ENCODE measurements at regions not wholly inside any gene's neighbourhood (a gene's known extent, or its start where the extent isn't known, plus 50 kb on each side); places are given as distances from the start of the nearest gene placed in this dataset.

DNA sequence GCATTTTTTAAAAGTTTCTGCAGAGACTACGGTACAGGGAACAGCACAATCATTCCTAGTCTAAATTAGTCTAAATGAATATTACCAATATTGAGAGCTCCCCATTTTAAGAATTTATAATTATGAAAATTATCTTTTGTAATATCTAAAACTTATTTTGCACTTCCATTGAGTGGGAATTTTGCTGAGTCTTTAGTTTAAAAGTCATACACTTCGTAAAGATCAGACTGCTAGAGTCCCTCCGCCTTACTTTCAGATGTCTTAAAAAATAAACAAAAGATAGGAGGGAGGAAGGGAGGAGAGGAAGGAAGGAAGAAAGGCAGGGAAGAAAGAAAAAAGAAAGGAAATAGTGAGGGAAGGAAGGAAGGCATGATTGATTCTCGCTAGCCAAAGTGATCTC, 278.2 kb upstream of the PRDM1 start:
- Histone ChIP-seq H3K4me3 (ENCODE audit: insufficient read depth in 1 of 2, low read depth in 1 of 2, low read length in 2 of 2) (no peak overlapping the region), H3K18ac (ENCODE audit: low read depth in 1 of 2, low read length in 2 of 2) (no peak overlapping the region), H3K36me3 (ENCODE audit: control insufficient read depth in 1 of 2, insufficient read depth in 2 of 2, low read depth in 1 of 2, low read length in 2 of 2) (no peaks in the 10 kb centered on the region), H2BK12ac (ENCODE audit: low read length in 2 of 2) (no peak overlapping the region), H2AFZ (ENCODE audit: low read depth, low read length) (no peak overlapping the region), H2AK5ac (ENCODE audit: low read length, severe bottlenecking) (no peak overlapping the region), H3K9ac (ENCODE audit: low read length) (no peak overlapping the region), H3K27me3 (ENCODE audit: control insufficient read depth in 1 of 2, insufficient read depth in 1 of 2, low read length in 2 of 2) (no peaks in the 10 kb centered on the region), H4K8ac (ENCODE audit: low read length) (no peak overlapping the region), H3K4me1 (ENCODE audit: control insufficient read depth, insufficient read depth, low read depth, low read length) (peaks cover 2% of the 10 kb centered on the region), H4K91ac (ENCODE audit: low read length) (no peak overlapping the region), H3K9me3 (ENCODE audit: control insufficient read depth, low read length) (peaks cover 5% of the 10 kb centered on the region), H2BK15ac (ENCODE audit: low read depth, poor library complexity, severe bottlenecking) (no peak overlapping the region), H3K14ac (ENCODE audit: low read length in 2 of 2) (no peak overlapping the region), H3K27ac (ENCODE audit: low read length, poor library complexity, severe bottlenecking) (no peak overlapping the region), H3K4ac (ENCODE audit: low read depth in 1 of 2, low read length in 2 of 2) (no peak overlapping the region), H3K4me2 (ENCODE audit: low read length, poor library complexity, severe bottlenecking) (no peak overlapping the region), H3K79me1 (replicated peaks; ENCODE audit: low read length, poor library complexity, severe bottlenecking) (no peaks in the 10 kb centered on the region), H2BK5ac (ENCODE audit: low read depth, low read length, poor library complexity, severe bottlenecking) (no peak overlapping the region), H2BK120ac (ENCODE audit: low read depth, low read length) (no peak overlapping the region), H3K23ac (ENCODE audit: low read length in 2 of 2) (no peak overlapping the region)
- WGBS = 83% methylated on average over 2 of the region's 4 CpGs
- DNase-seq = no peak

DNA sequence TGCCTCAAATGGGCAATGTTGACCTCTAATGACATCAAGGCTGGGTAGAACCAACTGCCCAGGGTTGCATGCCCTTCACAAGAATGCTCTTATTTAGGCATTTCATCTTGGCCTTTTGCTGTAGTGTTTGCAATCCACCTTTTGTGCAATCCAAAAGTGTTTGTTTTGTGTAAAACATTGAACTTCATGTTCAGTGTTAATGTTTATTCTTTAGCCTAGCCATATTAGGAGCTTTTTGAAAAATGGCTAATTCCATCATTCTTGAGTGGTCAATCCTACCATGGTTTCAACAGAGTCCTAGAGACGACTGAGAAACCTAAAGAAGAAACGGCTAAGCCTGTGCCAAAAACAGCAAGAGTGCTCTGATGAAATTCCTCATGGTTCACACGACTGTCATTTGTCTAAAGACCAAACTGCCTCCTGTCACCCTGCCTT, 279.6 kb upstream of the PRDM1 start:
- Histone ChIP-seq H3K36me3 (ENCODE audit: control insufficient read depth in 1 of 2, insufficient read depth in 2 of 2, low read depth in 1 of 2, low read length in 2 of 2) (no peaks in the 10 kb centered on the region), H4K8ac (ENCODE audit: low read length) (no peak overlapping the region), H3K14ac (ENCODE audit: low read length in 2 of 2) (no peak overlapping the region), H3K9ac (ENCODE audit: low read length) (no peak overlapping the region), H2AK5ac (ENCODE audit: low read length, severe bottlenecking) (no peak overlapping the region), H3K4me2 (ENCODE audit: low read length, poor library complexity, severe bottlenecking) (no peak overlapping the region), H3K27ac (ENCODE audit: low read length, poor library complexity, severe bottlenecking) (no peak overlapping the region), H3K4ac (ENCODE audit: low read depth in 1 of 2, low read length in 2 of 2) (no peak overlapping the region), H3K18ac (ENCODE audit: low read depth in 1 of 2, low read length in 2 of 2) (peak overlapping the region in 1 of 2 experiments; percentile 2), H4K91ac (ENCODE audit: low read length) (no peak overlapping the region), H2BK12ac (ENCODE audit: low read length in 2 of 2) (no peak overlapping the region), H2BK5ac (ENCODE audit: low read depth, low read length, poor library complexity, severe bottlenecking) (no peak overlapping the region), H3K23ac (ENCODE audit: low read length in 2 of 2) (no peak overlapping the region), H2BK15ac (ENCODE audit: low read depth, poor library complexity, severe bottlenecking) (no peak overlapping the region), H3K79me1 (replicated peaks; ENCODE audit: low read length, poor library complexity, severe bottlenecking) (no peaks in the 10 kb centered on the region), H3K4me1 (ENCODE audit: control insufficient read depth, insufficient read depth, low read depth, low read length) (peaks cover 2% of the 10 kb centered on the region), H3K27me3 (ENCODE audit: control insufficient read depth in 1 of 2, insufficient read depth in 1 of 2, low read length in 2 of 2) (peaks cover 0 to 5% of the 10 kb centered on the region in 2 experiments), H3K9me3 (ENCODE audit: control insufficient read depth, low read length) (peaks cover 13% of the 10 kb centered on the region), H2AFZ (ENCODE audit: low read depth, low read length) (no peak overlapping the region), H2BK120ac (ENCODE audit: low read depth, low read length) (no peak overlapping the region), H3K4me3 (ENCODE audit: insufficient read depth in 1 of 2, low read depth in 1 of 2, low read length in 2 of 2) (no peak overlapping the region)
- WGBS = 86% methylated on average over 2 of the region's 3 CpGs
- DNase-seq = peak; percentile 20

- Histone ChIP-seq H3K27me3 (ENCODE audit: control insufficient read depth in 1 of 2, insufficient read depth in 1 of 2, low read length in 2 of 2) (peaks cover 0 to 5% of the 10 kb centered on the region in 2 experiments), H3K4me3 (ENCODE audit: insufficient read depth in 1 of 2, low read depth in 1 of 2, low read length in 2 of 2) (no peak overlapping the region), H3K27ac (ENCODE audit: low read length, poor library complexity, severe bottlenecking) (no peak overlapping the region), H3K4ac (ENCODE audit: low read depth in 1 of 2, low read length in 2 of 2) (no peak overlapping the region), H2BK120ac (ENCODE audit: low read depth, low read length) (no peak overlapping the region), H3K9me3 (ENCODE audit: control insufficient read depth, low read length) (peaks cover 13% of the 10 kb centered on the region), H3K36me3 (ENCODE audit: control insufficient read depth in 1 of 2, insufficient read depth in 2 of 2, low read depth in 1 of 2, low read length in 2 of 2) (no peaks in the 10 kb centered on the region), H4K8ac (ENCODE audit: low read length) (no peak overlapping the region), H3K14ac (ENCODE audit: low read length in 2 of 2) (no peak overlapping the region), H2BK15ac (ENCODE audit: low read depth, poor library complexity, severe bottlenecking) (no peak overlapping the region), H3K4me1 (ENCODE audit: control insufficient read depth, insufficient read depth, low read depth, low read length) (peaks cover under 1% of the 10 kb centered on the region), H2AK5ac (ENCODE audit: low read length, severe bottlenecking) (no peak overlapping the region), H3K18ac (ENCODE audit: low read depth in 1 of 2, low read length in 2 of 2) (peak overlapping the region in 1 of 2 experiments; percentile 11), H3K9ac (ENCODE audit: low read length) (no peak overlapping the region), H4K91ac (ENCODE audit: low read length) (no peak overlapping the region), H3K79me1 (replicated peaks; ENCODE audit: low read length, poor library complexity, severe bottlenecking) (no peaks in the 10 kb centered on the region), H2AFZ (ENCODE audit: low read depth, low read length) (no peak overlapping the region), H2BK5ac (ENCODE audit: low read depth, low read length, poor library complexity, severe bottlenecking) (no peak overlapping the region), H2BK12ac (ENCODE audit: low read length in 2 of 2) (peak overlapping the region in 1 of 2 experiments; percentile 7), H3K23ac (ENCODE audit: low read length in 2 of 2) (no peak overlapping the region), H3K4me2 (ENCODE audit: low read length, poor library complexity, severe bottlenecking) (no peak overlapping the region)
- DNase-seq = peak; percentile 48
- whole genome bisulfite sequencing = 48% methylated on average over 2 of the region's 2 CpGs
Observed at GRCh38 chr6:105805501-105806023, 280.6 kb upstream of the PRDM1 start.

DNA sequence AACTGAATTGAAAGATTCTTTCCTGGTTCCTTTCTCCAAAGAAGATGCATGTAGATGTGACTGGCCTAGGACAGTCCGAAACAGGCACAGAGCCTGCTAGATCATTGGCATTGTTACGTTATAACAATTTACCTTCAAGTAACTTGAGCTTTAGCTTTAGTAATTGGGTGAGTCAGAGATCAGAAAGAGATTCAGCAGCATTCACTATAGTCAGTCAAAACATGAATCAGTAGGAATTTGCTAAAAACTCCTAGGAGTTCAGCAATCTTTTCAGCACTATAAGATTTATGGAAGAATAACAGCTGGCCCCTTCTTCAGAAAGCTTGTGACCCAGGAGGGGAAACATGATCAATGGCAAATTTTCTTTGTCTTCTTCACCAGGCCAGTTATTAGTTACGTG, 281.7 kb upstream of the PRDM1 start:
- Histone ChIP-seq H3K4me3 (ENCODE audit: insufficient read depth in 1 of 2, low read depth in 1 of 2, low read length in 2 of 2) (no peak overlapping the region), H3K9me3 (ENCODE audit: control insufficient read depth, low read length) (peaks cover 13% of the 10 kb centered on the region), H3K14ac (ENCODE audit: low read length in 2 of 2) (no peak overlapping the region), H3K23ac (ENCODE audit: low read length in 2 of 2) (no peak overlapping the region), H3K79me1 (replicated peaks; ENCODE audit: low read length, poor library complexity, severe bottlenecking) (no peaks in the 10 kb centered on the region), H2AK5ac (ENCODE audit: low read length, severe bottlenecking) (no peak overlapping the region), H2BK120ac (ENCODE audit: low read depth, low read length) (no peak overlapping the region), H4K91ac (ENCODE audit: low read length) (no peak overlapping the region), H4K8ac (ENCODE audit: low read length) (no peak overlapping the region), H3K4me1 (ENCODE audit: control insufficient read depth, insufficient read depth, low read depth, low read length) (no peaks in the 10 kb centered on the region), H2AFZ (ENCODE audit: low read depth, low read length) (no peak overlapping the region), H3K4ac (ENCODE audit: low read depth in 1 of 2, low read length in 2 of 2) (no peak overlapping the region), H3K4me2 (ENCODE audit: low read length, poor library complexity, severe bottlenecking) (no peak overlapping the region), H2BK12ac (ENCODE audit: low read length in 2 of 2) (no peak overlapping the region), H3K9ac (ENCODE audit: low read length) (peak overlapping the region; percentile 4), H2BK5ac (ENCODE audit: low read depth, low read length, poor library complexity, severe bottlenecking) (no peak overlapping the region), H3K27me3 (ENCODE audit: control insufficient read depth in 1 of 2, insufficient read depth in 1 of 2, low read length in 2 of 2) (peaks cover 0 to 5% of the 10 kb centered on the region in 2 experiments), H3K27ac (ENCODE audit: low read length, poor library complexity, severe bottlenecking) (no peak overlapping the region), H3K18ac (ENCODE audit: low read depth in 1 of 2, low read length in 2 of 2) (no peak overlapping the region), H3K36me3 (ENCODE audit: control insufficient read depth in 1 of 2, insufficient read depth in 2 of 2, low read depth in 1 of 2, low read length in 2 of 2) (no peaks in the 10 kb centered on the region), H2BK15ac (ENCODE audit: low read depth, poor library complexity, severe bottlenecking) (no peak overlapping the region)
- 88% methylated on average over 2 of the region's 3 CpGs for WGBS
- DNase-seq = peak; percentile 55

Data from mesenchymal stem cell (in vitro differentiated cells and primary cell).